Subcutaneous abdominal adipose tissue (tissue), 5 donors: ENCODE measurements at regions not wholly inside any gene's neighbourhood (a gene's known extent, or its start where the extent isn't known, plus 50 kb on each side); places are given as distances from the start of the nearest gene placed in this dataset.

Source experiments
- H3K27ac ChIP-seq: one replicate; pipeline ENCODE4 v1.7.0; 2013; ENCODE audit warnings: low read depth, mild to moderate bottlenecking, inconsistent platforms, low read length, moderate library complexity
- H3K27me3 ChIP-seq, 5 donors: one replicate each; pipeline ENCODE4 v1.7.0; 2013; ENCODE audit warnings: low read length in 5 of 5, inconsistent platforms in 1 of 5; ENCODE audit not compliant: control insufficient read depth in 5 of 5, insufficient read depth in 4 of 5
- H3K36me3 ChIP-seq, 5 donors: one replicate each; pipeline ENCODE4 v1.7.0; 2013; ENCODE audit warnings: low read length in 5 of 5; ENCODE audit not compliant: control insufficient read depth in 5 of 5, insufficient read depth in 5 of 5
- H3K4me1 ChIP-seq, 5 donors: one replicate each; pipeline ENCODE4 v1.7.0; 2013; ENCODE audit warnings: low read length in 5 of 5, mild to moderate bottlenecking in 3 of 5, moderate library complexity in 1 of 5; ENCODE audit not compliant: control insufficient read depth in 5 of 5, insufficient read depth in 5 of 5
- H3K4me3 ChIP-seq, 5 donors: one replicate each; pipeline ENCODE4 v1.7.0; 2013; ENCODE audit warnings: low read length in 5 of 5, low read depth in 1 of 5
- H3K9ac ChIP-seq, 5 donors: one replicate each; pipeline ENCODE4 v1.7.0; 2013; ENCODE audit warnings: low read length in 5 of 5, mild to moderate bottlenecking in 4 of 5, moderate library complexity in 3 of 5
- H3K9me3 ChIP-seq, 5 donors: one replicate each; pipeline ENCODE4 v1.7.0; 2013; ENCODE audit warnings: low read length in 5 of 5; ENCODE audit not compliant: control insufficient read depth in 5 of 5
- donor health status: healthy.
- donor health status: healthy.
- donor health status: healthy.
- donor health status: healthy.
- donor health status: healthy.

DNA sequence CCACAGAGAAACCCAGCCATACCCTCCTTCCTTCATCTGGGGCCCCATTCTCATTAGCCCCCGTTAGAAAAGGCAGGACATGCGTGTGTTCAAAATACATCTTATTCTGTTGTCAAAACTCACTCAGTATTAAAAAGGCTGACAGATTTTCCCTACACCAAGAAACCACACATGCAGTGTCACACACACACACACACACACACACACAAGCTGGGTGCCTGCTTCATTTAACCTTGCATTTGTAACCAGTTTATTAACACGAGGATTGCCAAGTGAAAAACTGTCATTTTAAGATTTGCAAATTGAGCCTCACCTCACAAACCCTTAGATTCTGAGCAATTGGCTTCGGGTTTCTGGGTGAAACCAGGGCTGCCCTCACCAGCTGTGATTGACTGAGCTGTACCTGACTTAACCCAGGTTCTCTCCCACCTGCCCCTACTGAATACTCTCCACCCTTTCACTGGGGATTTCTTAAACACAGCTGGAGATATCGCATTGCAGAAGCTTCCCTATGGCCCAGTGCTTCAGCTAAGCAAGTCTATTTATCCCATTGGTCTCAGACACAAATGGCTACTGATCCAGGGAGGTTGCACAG is 172.7 kb upstream of the ZNF507 start:
- no peak overlapping the region for H3K9ac ChIP-seq
- no peaks in the 10 kb centered on the region for H3K36me3 ChIP-seq
- no peak overlapping the region for H3K27ac ChIP-seq
- no peak overlapping the region for H3K4me3 ChIP-seq
- no peaks in the 10 kb centered on the region for H3K4me1 ChIP-seq
- peaks cover 0 to 7% (median 0%) of the 10 kb centered on the region in 5 donors for H3K27me3 ChIP-seq
- H3K9me3 ChIP-seq, result no peaks in the 10 kb centered on the region

DNA sequence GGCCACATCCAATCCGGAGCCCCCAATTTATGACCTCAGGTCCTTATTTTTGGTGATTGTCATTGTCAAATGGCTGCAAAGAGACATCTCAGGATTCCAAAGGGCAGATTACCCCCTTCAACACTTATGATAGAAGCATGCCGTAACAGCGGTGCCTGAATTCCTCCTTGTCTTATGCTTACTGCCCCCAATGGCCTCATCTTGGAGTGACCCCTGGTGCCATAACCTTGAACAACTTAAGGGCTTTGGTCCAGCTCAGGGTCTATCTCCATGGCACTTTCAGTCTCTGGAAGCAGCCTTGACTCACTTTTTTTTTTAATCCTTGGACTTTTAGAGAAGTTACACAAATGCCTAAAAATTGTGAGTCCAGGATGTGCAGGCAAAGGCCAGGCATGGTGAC is 171.6 kb upstream of the ZNF507 start:
- no peak overlapping the region for H3K4me3 ChIP-seq
- no peak overlapping the region for H3K9ac ChIP-seq
- no peak overlapping the region for H3K27ac ChIP-seq
- no peaks in the 10 kb centered on the region for H3K4me1 ChIP-seq
- no peaks in the 10 kb centered on the region for H3K36me3 ChIP-seq
- H3K9me3 ChIP-seq, result no peaks in the 10 kb centered on the region
- peaks cover 0 to 7% (median 0%) of the 10 kb centered on the region in 5 donors for H3K27me3 ChIP-seq

DNA sequence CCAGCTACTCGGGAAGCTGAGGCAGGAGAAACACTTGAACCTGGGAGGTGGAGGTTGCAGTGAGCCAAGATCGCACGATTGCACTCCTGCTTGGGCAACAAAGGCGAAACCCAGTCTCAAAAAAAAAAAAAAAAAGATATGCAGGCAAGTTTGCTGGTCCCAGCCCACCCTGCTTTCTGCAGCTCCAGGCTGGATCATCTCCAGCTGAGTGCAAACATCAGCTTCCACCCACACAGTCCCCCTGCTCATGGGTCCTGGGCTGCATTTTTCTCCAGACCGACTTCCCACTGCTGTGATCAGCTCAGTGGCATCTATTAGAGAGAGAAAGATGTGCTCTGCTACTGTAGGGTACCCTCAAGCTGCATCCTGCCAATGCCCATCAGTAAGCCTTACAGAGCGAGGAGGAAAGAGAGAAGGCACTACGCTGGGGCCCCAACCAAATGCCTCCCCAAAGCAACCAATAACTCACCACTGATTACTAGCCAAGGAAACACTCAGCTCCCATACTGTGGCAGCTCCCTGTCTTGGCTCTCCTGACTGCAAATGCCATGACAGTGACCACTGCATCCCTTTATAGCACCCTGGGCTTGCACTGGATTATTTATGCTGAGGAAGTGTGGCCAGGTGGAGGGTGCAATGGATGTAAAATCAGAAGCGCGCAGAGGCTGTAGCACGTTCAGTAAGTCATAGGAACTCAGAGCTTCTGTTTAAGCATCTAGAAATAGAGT is 170.9 kb upstream of the ZNF507 start:
- H3K9ac ChIP-seq, result no peak overlapping the region
- peaks cover 0 to 7% (median 0%) of the 10 kb centered on the region in 5 donors for H3K27me3 ChIP-seq
- no peaks in the 10 kb centered on the region for H3K36me3 ChIP-seq
- no peaks in the 10 kb centered on the region for H3K9me3 ChIP-seq
- H3K27ac ChIP-seq, result no peak overlapping the region
- H3K4me3 ChIP-seq, result no peak overlapping the region
- no peaks in the 10 kb centered on the region for H3K4me1 ChIP-seq

DNA sequence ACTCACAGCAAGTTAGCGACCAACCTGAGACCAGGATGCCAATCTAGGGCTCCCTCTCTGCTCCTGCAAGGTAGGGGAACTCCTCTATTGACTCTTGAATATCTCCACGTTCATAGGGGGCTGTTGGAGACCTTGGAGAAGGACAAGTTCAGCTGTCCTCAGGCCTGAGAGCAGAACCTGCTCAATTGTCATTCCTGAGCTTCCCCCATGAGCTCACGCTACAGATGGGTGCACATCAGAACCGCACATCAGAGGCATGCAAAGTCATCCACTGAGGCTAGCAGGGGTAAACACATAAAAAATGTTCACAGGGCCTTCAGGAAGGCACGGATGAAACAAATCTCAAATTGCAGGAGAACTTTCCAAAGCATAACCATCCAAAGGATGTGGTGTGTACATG is 168.8 kb upstream of the ZNF507 start:
- Histone ChIP-seq H3K9me3 (no peaks in the 10 kb centered on the region), H3K9ac (no peak overlapping the region), H3K4me1 (no peaks in the 10 kb centered on the region), H3K36me3 (no peaks in the 10 kb centered on the region), H3K27ac (no peak overlapping the region), H3K27me3 (peaks cover 0 to 7% (median 0%) of the 10 kb centered on the region in 5 donors), H3K4me3 (no peak overlapping the region)

DNA sequence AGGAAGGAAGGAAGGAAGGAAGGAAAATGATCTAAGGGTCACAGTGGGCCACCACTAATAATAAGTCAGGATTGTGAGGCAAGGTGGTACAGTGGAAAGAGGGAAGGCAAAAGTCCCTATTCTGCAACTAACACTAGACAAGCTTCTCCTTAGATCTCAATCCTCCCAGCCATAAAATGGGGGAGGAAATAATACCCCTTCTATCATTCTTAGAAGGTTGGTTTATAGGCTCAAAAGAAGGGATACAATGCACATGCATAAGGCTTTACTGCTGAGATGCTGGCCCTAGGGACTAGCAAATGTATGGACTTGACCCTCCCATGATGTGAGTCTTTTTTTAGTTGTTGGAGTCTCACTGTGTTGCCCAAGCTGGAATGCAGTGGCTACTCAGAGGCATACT is 167.7 kb upstream of the ZNF507 start:
- Histone ChIP-seq H3K4me1 (no peaks in the 10 kb centered on the region), H3K27me3 (peaks cover 0 to 7% (median 0%) of the 10 kb centered on the region in 5 donors), H3K9me3 (no peaks in the 10 kb centered on the region), H3K9ac (no peak overlapping the region), H3K36me3 (no peaks in the 10 kb centered on the region), H3K27ac (no peak overlapping the region), H3K4me3 (no peak overlapping the region)

DNA sequence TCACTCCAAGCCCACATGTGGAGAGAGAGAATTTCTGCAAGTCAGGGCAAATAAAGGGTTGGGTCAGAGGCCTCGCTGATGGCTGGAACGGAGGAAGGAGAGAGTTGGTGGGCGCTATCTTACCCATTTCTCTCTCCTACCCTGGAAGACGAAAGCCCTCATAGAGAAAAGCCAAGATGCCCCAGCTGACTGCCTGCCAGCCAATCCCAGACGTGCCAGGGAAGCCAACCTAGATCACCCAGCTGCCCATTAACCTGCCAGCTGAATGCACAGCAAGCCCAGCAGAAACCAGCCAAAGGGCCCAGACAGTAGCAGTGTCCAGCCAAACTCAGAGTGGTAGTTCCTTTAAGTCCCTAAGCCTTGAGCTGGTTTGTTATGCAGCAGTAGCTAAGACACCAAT is 167.0 kb upstream of the ZNF507 start:
- Histone ChIP-seq H3K27me3 (peaks cover 0 to 7% (median 1%) of the 10 kb centered on the region in 5 donors), H3K36me3 (no peaks in the 10 kb centered on the region), H3K4me1 (no peaks in the 10 kb centered on the region), H3K4me3 (no peak overlapping the region), H3K9me3 (no peaks in the 10 kb centered on the region), H3K27ac (no peak overlapping the region), H3K9ac (no peak overlapping the region)

DNA sequence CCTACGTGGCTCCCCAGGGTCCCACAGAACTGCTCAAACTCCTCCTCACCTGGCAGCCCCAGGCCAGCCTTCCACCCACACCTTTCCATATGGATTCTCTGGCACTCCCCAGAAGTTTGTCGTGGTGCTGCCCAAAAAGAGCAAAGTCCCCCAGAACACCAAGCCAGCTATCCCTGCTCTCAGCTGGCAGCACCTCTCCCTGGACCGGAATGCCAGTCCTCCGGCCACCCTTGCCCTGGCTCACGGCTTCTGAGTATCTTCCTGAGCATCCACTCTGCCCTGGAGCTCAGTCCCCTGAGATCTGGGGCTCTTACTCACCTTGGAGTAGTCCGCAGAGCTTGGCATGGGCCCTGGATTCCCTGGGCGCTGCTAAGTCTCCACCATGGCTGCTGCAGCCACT is 166.5 kb upstream of the ZNF507 start:
- H3K4me3 ChIP-seq, result no peak overlapping the region
- no peak overlapping the region for H3K9ac ChIP-seq
- H3K27ac ChIP-seq, result no peak overlapping the region
- H3K36me3 ChIP-seq, result no peaks in the 10 kb centered on the region
- no peaks in the 10 kb centered on the region for H3K4me1 ChIP-seq
- H3K9me3 ChIP-seq, result no peaks in the 10 kb centered on the region
- H3K27me3 ChIP-seq, result peaks cover 0 to 7% (median 2%) of the 10 kb centered on the region in 5 donors

DNA sequence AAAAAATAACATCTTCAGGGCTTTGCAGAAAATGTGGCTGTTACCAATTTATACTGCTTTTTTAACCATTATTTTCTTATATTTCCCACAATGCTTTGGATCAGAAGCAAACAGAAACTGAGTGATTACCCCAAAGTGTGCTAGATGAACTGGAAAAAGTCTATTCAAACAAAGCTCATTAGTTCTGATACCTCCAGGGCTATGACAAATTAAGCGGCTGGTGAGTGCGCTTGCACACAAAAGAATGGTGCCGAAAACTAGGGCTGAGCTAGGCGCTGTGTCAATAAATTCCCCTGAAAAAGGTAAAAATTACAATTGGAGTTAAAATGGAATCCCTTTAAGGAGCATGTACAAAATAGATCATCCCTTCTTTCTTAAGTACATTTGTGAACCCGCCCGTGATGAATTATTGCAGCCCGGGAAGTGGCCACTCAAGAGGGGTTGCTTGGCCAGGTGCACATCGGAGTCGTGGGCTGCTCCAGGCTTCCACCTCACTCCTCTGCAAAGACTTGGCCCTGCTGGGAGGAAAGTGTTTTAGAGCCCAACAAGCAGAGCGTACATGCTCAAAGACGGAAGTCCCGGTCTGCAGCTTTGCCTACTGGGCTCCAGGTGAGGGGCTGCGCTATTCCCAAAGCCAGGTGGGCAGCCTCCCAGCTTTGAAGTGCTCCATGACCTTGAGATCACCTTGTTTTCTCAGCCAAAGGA is 164.0 kb upstream of the ZNF507 start:
- Histone ChIP-seq H3K36me3 (no peaks in the 10 kb centered on the region), H3K27ac (no peak overlapping the region), H3K9ac (no peak overlapping the region), H3K9me3 (peaks cover 0 to 3% (median 0%) of the 10 kb centered on the region in 5 donors), H3K27me3 (peaks cover 0 to 6% (median 4%) of the 10 kb centered on the region in 5 donors), H3K4me3 (no peak overlapping the region), H3K4me1 (no peaks in the 10 kb centered on the region)

DNA sequence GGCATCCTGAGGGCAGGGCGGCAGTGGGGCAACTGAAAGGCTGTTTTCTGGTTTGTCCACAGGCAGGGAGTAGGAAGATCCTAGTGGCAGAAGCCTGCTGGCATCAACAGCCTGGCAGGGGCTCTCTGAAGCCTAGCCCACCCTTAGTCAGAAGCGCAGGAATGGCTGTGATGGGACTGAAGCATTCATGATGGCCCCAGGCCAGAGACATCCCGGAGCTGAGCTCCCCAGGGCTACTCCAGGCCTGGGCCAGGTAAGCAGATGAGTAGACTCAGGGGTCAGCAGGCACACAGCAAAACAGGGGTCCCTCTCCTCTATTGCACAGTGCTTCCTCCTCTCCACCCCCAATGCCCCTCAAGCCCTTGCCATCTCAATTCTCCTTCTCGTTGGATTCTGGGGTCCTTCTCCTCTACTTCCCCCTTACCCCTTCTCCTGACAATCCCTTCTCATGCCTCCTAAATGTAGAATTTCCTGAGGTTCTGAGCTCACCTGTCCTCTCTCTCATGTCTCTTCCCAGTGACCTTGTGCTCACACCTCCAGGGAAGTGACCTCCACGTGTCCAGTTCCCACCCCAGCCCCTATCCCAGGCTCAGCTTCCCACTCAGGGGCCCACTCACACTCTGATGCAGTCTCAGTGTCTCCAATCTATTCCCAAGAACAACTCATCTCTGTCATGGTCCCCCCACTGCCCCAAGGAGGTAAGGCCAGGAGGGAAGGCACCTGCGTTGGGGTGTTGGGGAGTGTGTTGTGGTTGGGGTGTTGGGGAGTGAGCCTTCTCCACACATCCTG is 158.7 kb upstream of the ZNF507 start:
- no peak overlapping the region for H3K9ac ChIP-seq
- no peaks in the 10 kb centered on the region for H3K36me3 ChIP-seq
- no peak overlapping the region for H3K4me3 ChIP-seq
- H3K4me1 ChIP-seq, result no peaks in the 10 kb centered on the region
- H3K27me3 ChIP-seq, result peaks cover 0 to 9% (median 7%) of the 10 kb centered on the region in 5 donors
- no peak overlapping the region for H3K27ac ChIP-seq
- peaks cover 0 to 3% (median 0%) of the 10 kb centered on the region in 5 donors for H3K9me3 ChIP-seq
